ENCODE measurements at regions not wholly inside any gene's neighbourhood (a gene's known extent, or its start where the extent isn't known, plus 50 kb on each side); places are given as distances from the start of the nearest gene placed in this dataset.

DNA sequence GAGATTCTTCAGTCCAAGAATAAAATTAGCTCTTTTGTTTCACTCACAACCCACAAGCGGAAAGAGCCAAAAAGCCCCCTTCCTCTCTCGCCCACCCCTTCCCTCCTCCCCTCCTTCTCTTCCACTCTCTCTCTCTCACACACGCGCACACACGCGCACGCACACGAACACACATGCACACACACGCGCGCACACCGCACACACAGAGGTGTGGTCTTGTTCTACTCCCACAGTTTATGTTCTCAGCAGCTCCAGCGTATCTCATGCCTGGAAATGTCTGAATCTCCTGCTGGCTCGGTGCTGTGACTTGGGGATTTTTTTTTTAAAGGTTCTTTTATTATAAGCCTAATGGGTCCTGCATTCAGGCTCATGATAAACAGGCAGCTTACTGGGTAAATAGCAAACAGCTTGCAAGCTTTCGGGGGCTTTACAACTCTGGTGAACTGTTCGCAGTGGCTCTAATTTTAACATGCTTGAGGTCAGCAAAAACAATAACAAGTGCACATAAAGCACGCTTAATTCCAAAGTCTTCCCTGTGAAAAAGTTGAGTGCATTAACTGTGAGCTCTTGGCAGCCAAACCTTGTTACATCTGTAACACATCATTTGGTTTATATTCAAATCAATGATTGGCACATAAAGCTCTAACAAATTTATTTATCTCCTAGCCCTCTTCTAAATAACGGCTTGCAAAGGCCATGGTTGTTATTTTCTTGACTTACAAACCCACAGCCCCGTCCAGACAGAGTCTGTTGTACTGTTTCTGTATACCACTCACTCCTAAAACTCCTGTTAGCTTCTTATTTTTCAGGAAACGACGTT lies 424.1 kb upstream of the MGMT start:
- DNase-seq = no peak
- H3K9me3 Mint-ChIP-seq = no peaks in the 10 kb centered on the region
- H3K36me3 Mint-ChIP-seq (ENCODE audit: low read depth) = no peaks in the 10 kb centered on the region
- peaks cover 11% of the 10 kb centered on the region for H3K4me1 Mint-ChIP-seq (ENCODE audit: low read depth)
- peaks cover 19% of the 10 kb centered on the region for H3K27me3 Mint-ChIP-seq
- peak overlapping the region; percentile 23 for H3K4me3 Mint-ChIP-seq
- H3K27ac Mint-ChIP-seq = no peak overlapping the region

DNA sequence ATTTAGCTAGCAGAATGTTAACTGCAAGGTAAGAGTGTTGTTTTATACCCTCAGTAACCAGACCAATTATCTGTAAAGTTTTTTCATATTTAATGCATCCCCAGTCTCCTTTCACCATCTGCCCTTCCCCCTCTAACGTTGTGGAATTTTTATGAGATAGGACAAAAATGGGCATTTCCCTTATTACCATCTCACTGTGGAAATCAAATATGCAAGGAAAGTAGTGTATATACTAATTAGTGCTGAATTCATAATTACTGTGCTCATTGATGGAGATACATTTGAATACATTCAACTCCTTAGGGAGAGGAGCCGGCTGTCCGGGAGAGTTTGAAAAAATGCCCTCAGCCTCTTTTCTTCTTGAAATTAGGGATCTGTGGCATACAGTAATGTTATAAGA lies 423.4 kb upstream of the MGMT start:
- no peaks in the 10 kb centered on the region for H3K9me3 Mint-ChIP-seq
- no peaks in the 10 kb centered on the region for H3K36me3 Mint-ChIP-seq (ENCODE audit: low read depth)
- no peak overlapping the region for H3K4me3 Mint-ChIP-seq
- H3K27me3 Mint-ChIP-seq = peaks cover 19% of the 10 kb centered on the region
- peaks cover 11% of the 10 kb centered on the region for H3K4me1 Mint-ChIP-seq (ENCODE audit: low read depth)
- H3K27ac Mint-ChIP-seq = no peak overlapping the region
- DNase-seq = no peak

DNA sequence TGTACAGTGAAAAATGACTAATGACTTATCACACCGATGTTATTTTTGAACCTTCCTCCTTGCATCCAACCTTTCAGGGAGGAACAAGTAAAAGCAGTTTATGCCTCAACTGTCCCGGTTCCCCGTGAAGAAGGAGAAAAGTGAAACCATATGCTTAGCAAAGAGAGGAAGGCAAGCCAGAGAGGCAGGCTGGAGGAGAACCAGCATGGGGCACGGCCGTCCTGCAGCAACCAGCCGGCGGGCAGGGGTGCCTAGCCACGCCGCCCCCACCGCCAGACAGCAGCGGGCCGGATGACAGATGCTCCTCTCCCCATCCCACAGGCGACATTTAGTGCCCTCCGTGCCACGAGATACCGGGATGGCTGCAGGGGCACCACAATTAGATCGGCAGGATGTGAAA lies 421.4 kb upstream of the MGMT start:
- Mint-ChIP-seq H3K4me3 (no peak overlapping the region), H3K27ac (no peak overlapping the region), H3K9me3 (no peaks in the 10 kb centered on the region), H3K4me1 (ENCODE audit: low read depth) (peaks cover 11% of the 10 kb centered on the region), H3K27me3 (peaks cover 13% of the 10 kb centered on the region), H3K36me3 (ENCODE audit: low read depth) (no peaks in the 10 kb centered on the region)
- DNase-seq = no peak

DNA sequence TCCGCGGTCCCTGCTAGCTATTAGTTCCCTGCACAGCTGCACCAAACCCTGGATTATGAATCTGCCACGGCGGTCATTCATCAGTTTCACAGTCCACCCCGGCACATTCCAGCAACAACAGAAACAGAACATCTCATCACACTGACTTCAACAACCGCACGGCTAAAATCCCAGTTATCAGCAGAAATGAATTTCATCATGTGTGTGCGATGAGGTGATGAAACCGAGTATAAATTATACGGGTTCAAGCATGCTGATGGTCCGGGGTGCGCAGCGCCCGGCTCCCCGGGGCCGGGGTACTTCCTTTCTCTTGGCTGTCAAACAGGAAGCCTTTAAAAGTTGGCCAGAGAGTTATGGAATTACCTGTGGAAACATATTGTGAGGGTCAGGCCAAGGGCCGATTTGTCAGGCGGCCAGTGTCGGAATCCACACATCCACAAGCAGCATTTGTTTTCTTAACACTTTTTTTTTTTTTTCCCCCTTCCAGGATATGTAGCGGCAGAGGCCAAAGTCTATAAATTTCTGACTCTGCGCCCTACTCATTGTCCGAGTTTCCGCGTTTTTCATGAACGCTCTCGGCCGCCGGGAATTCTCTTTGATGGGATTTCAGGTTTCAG lies 420.9 kb upstream of the MGMT start:
- no peak for DNase-seq
- peaks cover 11% of the 10 kb centered on the region for H3K4me1 Mint-ChIP-seq (ENCODE audit: low read depth)
- H3K4me3 Mint-ChIP-seq = no peak overlapping the region
- no peaks in the 10 kb centered on the region for H3K9me3 Mint-ChIP-seq
- H3K27ac Mint-ChIP-seq = no peak overlapping the region
- peaks cover 13% of the 10 kb centered on the region for H3K27me3 Mint-ChIP-seq
- H3K36me3 Mint-ChIP-seq (ENCODE audit: low read depth) = no peaks in the 10 kb centered on the region

DNA sequence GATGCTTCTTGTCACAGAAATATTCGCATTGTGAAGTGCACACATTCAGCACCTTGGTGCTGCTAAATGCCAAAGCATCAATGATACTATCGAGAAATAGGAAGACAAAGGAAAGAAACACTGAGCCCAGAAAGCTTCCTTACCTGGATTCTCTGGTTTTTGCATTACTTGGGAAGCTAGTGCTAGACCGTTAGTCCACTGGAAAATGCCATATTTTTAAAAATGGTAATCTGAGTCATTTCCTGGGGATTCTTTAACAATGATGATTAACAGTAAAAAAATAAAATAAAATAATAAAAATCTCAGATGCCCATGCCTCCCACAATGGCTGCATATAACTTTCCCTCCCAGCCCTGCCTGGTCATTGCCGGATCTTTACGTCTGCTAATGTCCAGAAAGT lies 420.1 kb upstream of the MGMT start:
- H3K27me3 Mint-ChIP-seq = peaks cover 13% of the 10 kb centered on the region
- H3K27ac Mint-ChIP-seq = no peak overlapping the region
- no peak for DNase-seq
- H3K4me1 Mint-ChIP-seq (ENCODE audit: low read depth) = peaks cover 11% of the 10 kb centered on the region
- H3K9me3 Mint-ChIP-seq = no peaks in the 10 kb centered on the region
- no peak overlapping the region for H3K4me3 Mint-ChIP-seq
- H3K36me3 Mint-ChIP-seq (ENCODE audit: low read depth) = no peaks in the 10 kb centered on the region

DNA sequence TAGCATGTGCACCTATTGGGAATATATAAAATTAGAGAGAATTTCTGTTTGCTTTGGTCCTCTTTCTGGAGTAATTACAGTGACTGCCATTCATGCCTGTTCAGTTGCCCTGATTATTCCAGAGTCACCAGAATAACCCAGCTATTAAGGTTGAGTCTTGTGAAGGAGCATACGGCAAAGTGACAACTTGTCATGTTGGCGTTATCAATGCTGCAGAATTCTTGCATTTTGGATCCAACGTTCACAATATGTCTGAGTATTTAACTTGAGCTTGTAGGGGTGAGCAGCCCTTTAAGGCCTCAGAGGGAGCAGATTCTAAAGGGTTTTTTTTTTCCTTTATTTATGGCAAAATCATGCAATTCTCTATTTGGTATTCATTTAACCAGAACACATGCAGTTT lies 419.4 kb upstream of the MGMT start:
- Mint-ChIP-seq H3K36me3 (ENCODE audit: low read depth) (no peaks in the 10 kb centered on the region), H3K4me1 (ENCODE audit: low read depth) (peaks cover 7% of the 10 kb centered on the region), H3K27me3 (peaks cover 9% of the 10 kb centered on the region)

DNA sequence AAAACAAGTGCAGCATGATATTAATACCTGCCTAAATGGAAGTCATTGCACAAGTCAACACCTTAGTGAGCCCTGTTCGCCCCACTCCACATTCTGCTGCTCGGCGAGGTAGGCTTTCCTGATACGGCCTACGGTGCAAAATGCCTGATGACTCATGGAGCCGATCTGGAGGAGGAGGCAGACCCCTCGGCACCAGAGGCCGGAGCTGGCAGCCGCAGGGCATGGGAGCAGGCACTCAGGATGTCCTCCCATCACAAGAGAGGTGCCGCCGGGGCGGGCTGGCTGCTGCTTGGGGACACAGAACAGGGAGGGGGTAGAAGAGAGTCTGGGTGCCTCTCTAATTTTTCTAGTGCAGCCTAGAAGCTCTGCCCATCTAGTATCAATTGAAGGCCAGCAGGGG lies 418.5 kb upstream of the MGMT start:
- Mint-ChIP-seq H3K36me3 (ENCODE audit: low read depth) (no peaks in the 10 kb centered on the region), H3K27me3 (peaks cover 2% of the 10 kb centered on the region), H3K4me1 (ENCODE audit: low read depth) (no peaks in the 10 kb centered on the region), H3K27ac (no peak overlapping the region), H3K4me3 (no peak overlapping the region), H3K9me3 (no peaks in the 10 kb centered on the region)
- DNase-seq = no peak

More for the DNA sequence above, 419.4 kb upstream of the MGMT start:
- DNase-seq = no peak
- no peaks in the 10 kb centered on the region for H3K9me3 Mint-ChIP-seq
- H3K27ac Mint-ChIP-seq = no peak overlapping the region
- no peak overlapping the region for H3K4me3 Mint-ChIP-seq

DNA sequence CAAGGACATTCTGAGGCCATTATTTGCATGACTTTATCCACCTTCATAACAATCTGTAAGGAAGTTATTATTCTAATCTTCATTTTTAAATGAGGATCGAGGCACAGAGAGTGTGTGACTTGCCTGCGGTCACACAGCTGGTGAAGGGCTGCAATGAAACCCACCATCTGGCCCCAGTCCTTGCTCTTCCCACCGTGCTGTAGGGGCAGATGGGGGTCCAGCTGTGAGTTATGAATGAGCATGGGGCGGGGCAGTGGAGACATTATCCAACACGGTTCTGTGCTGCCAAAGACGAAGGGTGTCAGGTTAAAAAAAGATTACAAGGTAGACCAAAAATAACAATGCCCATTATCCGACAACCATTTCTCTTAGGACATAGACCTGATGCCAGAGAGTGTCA lies 417.5 kb upstream of the MGMT start:
- DNase-seq = no peak
- no peaks in the 10 kb centered on the region for H3K9me3 Mint-ChIP-seq
- H3K27ac Mint-ChIP-seq = no peak overlapping the region
- H3K4me1 Mint-ChIP-seq (ENCODE audit: low read depth) = no peaks in the 10 kb centered on the region
- H3K36me3 Mint-ChIP-seq (ENCODE audit: low read depth) = no peaks in the 10 kb centered on the region
- H3K27me3 Mint-ChIP-seq = no peaks in the 10 kb centered on the region
- H3K4me3 Mint-ChIP-seq = no peak overlapping the region

DNA sequence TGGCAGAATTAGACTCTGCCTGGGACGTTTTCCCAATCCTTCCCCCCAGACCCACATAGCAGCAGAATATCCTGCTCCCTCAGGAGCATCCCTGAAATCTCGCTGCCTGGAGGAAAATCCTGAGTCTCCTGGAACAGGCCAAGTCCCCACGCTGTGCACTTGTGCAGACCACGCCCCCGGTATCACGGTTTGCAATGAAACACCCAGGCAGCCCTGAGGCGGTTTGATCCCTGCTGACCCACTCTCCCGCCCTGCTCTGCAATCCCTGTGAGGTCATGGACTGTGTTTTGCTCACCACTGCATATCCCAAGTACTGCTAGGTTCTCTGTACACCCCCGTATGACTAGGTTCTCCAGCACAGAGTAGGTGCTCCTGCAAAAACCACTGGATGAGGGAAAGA lies 411.8 kb upstream of the MGMT start:
- Mint-ChIP-seq H3K36me3 (ENCODE audit: low read depth) (no peaks in the 10 kb centered on the region), H3K27me3 (no peaks in the 10 kb centered on the region), H3K4me3 (no peak overlapping the region), H3K27ac (no peak overlapping the region), H3K9me3 (no peaks in the 10 kb centered on the region), H3K4me1 (ENCODE audit: low read depth) (peaks cover 23% of the 10 kb centered on the region)
- no peak for DNase-seq

DNA sequence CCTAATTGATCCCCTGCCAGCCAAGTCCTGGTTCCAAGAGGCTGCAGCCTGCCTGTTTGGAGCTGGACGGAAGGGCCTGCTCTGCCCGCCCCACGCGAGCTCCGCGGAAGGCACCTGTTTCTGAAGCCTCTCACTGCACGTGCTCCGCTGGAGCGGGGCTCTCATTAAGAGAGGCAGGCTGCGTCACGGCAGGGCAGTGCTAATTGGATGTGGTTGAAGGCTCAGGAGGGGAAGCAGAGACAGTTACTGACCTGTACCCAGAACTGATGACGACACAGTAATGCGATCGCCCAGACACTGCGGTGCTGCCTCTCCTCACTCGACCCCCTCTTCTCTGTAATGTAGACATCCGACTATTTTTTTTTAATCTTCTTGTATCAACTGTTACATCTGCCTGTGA lies 411.1 kb upstream of the MGMT start:
- Mint-ChIP-seq H3K36me3 (ENCODE audit: low read depth) (no peaks in the 10 kb centered on the region), H3K9me3 (no peaks in the 10 kb centered on the region), H3K27ac (no peak overlapping the region), H3K4me3 (no peak overlapping the region), H3K27me3 (no peaks in the 10 kb centered on the region), H3K4me1 (ENCODE audit: low read depth) (peaks cover 23% of the 10 kb centered on the region)
- no peak for DNase-seq

DNA sequence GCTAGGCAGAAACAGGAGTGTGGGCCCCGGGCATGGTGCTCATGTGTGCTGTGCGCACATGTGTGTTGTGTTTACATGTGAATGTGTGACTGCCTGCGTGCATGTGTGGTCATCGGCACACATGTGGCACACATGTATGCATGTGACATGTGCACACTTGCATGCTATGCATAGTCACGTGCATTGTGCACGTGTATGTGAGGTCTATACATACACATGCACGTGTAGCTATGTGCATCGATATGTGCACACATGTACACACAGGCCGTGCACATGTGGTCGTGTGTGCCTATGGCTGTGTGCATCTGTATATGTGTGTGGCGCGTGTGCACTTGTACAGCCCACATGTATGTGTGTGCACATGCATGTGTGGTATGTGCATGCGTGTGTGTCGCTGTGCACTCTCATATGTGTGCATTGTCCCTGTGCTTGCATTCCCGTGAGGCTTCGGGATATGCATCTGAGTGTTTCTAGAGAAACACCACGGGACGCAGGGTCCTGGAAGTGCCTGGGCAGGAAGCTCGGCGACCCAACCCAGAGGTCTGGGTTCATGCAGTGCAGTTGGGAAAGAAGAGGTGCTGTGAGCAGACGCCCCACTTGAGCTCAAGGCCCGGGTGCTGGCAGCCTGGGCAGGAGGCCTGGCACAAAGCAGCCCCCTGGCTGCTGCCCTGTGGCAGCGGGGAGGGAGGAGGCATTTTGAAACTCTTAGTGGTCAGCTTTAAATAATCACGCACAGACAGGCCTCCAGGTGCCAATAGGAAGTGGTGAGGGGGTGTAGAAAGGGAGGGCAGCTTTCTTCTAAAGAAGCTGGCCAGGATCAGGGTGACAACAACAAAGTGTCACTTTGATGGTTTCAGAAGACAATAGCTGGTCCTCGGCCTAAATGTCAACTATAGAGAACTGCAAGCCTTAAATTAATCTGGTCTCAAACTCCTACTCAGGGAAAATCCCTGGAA lies 410.0 kb upstream of the MGMT start:
- Mint-ChIP-seq H3K4me1 (ENCODE audit: low read depth) (peaks cover 23% of the 10 kb centered on the region), H3K4me3 (no peak overlapping the region), H3K27ac (no peak overlapping the region), H3K27me3 (no peaks in the 10 kb centered on the region), H3K9me3 (no peaks in the 10 kb centered on the region), H3K36me3 (ENCODE audit: low read depth) (no peaks in the 10 kb centered on the region)
- DNase-seq = no peak

DNA sequence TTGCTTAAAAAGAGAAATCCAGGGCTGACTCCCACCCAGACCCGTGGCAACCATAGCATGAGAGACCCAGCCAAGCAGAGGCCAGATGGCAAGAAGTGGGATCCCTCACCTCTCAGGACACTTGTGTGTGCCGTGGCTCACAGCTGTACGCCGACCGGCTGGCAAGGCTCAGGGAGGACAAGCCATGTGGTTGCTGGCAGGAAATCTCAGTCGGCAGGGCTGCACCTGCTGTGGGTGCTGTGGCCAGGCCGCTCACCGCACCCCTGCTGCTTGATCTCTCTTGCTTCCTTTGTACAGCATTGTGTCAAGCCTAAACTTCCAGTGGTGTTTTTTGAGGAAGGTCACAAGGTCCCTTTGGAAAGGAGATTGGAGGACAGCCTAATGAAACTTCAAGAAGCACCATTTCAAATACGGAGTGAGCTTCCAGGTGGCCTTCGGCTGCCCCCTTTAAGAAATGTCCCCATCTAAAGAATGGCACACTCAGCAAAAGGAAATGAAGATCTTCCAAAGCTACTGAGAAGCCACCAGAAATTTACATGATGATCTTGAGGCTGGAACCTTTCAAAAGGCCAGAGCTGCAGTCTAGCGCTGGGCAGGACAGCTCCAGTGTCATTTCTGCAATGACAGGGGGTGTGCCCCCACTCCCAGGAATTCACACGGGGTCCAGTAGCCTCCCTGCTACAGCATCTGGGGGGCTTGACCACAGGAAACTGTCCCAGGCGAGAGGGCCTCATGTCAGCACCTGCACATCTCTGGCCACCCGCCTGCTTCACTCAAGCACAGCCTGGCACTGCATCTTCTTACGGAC lies 409.0 kb upstream of the MGMT start:
- no peak overlapping the region for H3K27ac Mint-ChIP-seq
- no peaks in the 10 kb centered on the region for H3K27me3 Mint-ChIP-seq
- no peak overlapping the region for H3K4me3 Mint-ChIP-seq
- no peaks in the 10 kb centered on the region for H3K36me3 Mint-ChIP-seq (ENCODE audit: low read depth)
- H3K9me3 Mint-ChIP-seq = no peaks in the 10 kb centered on the region
- peaks cover 23% of the 10 kb centered on the region for H3K4me1 Mint-ChIP-seq (ENCODE audit: low read depth)
- no peak for DNase-seq

DNA sequence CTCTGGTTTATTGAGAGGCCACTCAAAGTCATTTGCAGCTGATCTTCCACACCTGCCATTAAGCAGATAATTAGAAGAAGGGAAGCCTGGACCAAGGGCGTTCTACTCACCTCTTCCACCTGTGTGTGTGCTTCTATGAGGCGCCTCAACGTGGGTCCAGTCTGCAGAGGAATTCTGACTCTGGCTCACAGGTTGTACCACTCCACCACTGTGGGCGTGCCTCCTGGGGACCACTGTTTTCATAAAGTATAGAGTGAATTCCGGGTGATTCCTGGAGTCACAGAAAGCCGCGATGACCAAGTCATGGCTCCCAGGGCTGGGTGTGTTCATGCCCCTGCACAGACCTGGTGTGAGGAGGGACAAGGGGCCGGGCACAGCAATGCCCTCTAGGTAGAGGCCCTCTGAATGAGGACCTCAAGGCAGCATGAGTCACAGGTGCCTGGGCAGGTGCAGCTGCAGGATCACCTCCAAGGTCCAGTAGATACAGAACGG lies 408.3 kb upstream of the MGMT start:
- H3K4me1 Mint-ChIP-seq (ENCODE audit: low read depth) = peaks cover 23% of the 10 kb centered on the region
- no peak overlapping the region for H3K4me3 Mint-ChIP-seq
- H3K27me3 Mint-ChIP-seq = no peaks in the 10 kb centered on the region
- no peak for DNase-seq
- H3K27ac Mint-ChIP-seq = no peak overlapping the region
- H3K36me3 Mint-ChIP-seq (ENCODE audit: low read depth) = no peaks in the 10 kb centered on the region
- H3K9me3 Mint-ChIP-seq = no peaks in the 10 kb centered on the region

DNA sequence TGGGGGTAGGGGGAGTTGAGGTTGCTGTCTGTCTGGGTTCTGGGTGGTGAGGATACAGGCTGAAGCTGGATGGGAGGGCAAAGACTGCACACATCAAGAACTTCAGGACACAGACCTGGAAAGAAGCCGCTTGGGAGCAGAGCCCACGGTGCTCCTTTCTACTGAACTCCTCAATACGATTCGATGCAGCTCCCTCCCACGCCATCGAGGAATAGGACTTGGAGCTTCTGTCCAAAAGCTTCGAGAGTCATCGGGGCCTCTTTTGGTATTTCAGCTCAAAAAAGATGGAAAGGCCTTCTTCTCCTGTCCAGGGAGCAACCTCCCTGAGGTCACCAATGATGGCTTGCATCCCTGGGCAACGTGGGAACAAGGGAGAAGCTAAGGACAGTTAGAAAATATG lies 407.1 kb upstream of the MGMT start:
- Mint-ChIP-seq H3K36me3 (ENCODE audit: low read depth) (no peaks in the 10 kb centered on the region), H3K4me1 (ENCODE audit: low read depth) (peaks cover 23% of the 10 kb centered on the region), H3K27ac (no peak overlapping the region), H3K9me3 (no peaks in the 10 kb centered on the region), H3K27me3 (no peaks in the 10 kb centered on the region), H3K4me3 (no peak overlapping the region)
- no peak for DNase-seq

Measured in activated T-cell treated with anti-CD3 and anti-CD28 coated beads, Interleukin-2, amount 50 U/mL, for 24 hours (primary cell).